Spleen (tissue), 7 donors: ENCODE measurements at regions not wholly inside any gene's neighbourhood (a gene's known extent, or its start where the extent isn't known, plus 50 kb on each side); places are given as distances from the start of the nearest gene placed in this dataset.

Experiments
- POLR2A ChIP-seq, 3 donors: fragments of 450-650 bp; IDR thresholded peaks; one replicate each; pipeline ENCODE4 v1.5.1; 2017; ENCODE audit warnings: antibody characterized with exemption in 3 of 3, mild to moderate bottlenecking in 1 of 3
- POLR2AphosphoS5 ChIP-seq, 3 donors: sonication (generic); formaldehyde crosslinking; IDR thresholded peaks; one replicate each; pipeline ENCODE4 v1.5.1; 2017; ENCODE audit warnings: antibody characterized with exemption in 3 of 3
- TF ChIP-seq, protein P1 (sequence below), 11 experiments: fragments of 200-600 bp in 7 of 11; fragments of 450-650 bp in 4 of 11; sonication (generic) in 4 of 11; IDR thresholded peaks in 8 of 11; conservative IDR thresholded peaks in 3 of 11; 1 replicate in 7 of 11; 2 replicates in 4 of 11; pipeline versions ENCODE4 v1.4.0 to v1.8.0; 2016 to 2021; ENCODE audit warnings: antibody characterized with exemption in 11 of 11, inconsistent platforms in 4 of 11, mild to moderate bottlenecking in 1 of 11
- donor health status: DM: no; HTN: no; CAD: no; lungs with moderate emphysema.
- donor health status: DM: no; HTN: no; CAD: no.
- donor health status: DM: no; HTN: no; CAD: no.

DNA sequence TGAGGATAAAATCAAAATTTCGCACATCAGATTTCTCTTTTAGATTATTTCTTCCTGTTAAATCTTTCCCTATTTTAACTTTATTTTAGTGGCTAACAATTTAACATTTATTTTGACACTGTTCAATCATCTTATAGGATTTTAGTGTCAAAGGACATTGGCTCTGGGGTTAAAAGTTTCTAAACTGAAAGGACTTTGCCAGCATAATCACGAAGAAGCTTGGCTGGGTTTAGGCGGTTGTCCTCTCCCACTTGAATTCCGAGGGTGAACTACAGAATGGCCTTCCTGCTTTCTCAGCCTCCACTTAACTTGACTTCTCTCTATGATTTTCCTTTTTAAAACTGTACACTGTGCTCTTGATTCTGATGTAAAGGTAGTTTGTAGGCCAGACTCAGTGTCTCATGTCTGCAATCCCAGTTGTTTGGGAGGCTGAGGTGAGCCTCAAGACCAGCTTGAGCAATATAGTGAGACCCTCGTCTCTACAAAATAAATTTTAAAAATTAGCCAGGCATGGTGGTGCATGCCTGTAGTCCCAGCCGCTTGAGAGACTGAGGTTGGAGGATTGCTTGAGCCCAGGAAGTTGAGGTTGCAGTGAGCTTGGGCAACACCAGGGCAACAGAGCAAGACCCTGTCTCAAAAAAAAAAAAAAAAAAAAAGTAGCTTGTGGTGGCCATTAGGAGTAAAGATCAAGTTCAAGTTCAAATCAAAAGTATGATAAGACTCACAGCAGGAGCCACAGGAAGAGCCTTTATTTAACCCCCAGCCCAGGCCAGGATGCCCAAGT lies 54.8 kb upstream of the KATNAL1 start:
- TF ChIP-seq, protein P1, sequence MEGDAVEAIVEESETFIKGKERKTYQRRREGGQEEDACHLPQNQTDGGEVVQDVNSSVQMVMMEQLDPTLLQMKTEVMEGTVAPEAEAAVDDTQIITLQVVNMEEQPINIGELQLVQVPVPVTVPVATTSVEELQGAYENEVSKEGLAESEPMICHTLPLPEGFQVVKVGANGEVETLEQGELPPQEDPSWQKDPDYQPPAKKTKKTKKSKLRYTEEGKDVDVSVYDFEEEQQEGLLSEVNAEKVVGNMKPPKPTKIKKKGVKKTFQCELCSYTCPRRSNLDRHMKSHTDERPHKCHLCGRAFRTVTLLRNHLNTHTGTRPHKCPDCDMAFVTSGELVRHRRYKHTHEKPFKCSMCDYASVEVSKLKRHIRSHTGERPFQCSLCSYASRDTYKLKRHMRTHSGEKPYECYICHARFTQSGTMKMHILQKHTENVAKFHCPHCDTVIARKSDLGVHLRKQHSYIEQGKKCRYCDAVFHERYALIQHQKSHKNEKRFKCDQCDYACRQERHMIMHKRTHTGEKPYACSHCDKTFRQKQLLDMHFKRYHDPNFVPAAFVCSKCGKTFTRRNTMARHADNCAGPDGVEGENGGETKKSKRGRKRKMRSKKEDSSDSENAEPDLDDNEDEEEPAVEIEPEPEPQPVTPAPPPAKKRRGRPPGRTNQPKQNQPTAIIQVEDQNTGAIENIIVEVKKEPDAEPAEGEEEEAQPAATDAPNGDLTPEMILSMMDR (IDR thresholded peaks at IDR 0.05 in 8 of 11, conservative IDR thresholded peaks at IDR 0.05 in 3 of 11) = no peak
- no peak for TF ChIP-seq POLR2A (IDR thresholded peaks at IDR 0.05)
- TF ChIP-seq POLR2AphosphoS5 (IDR thresholded peaks at IDR 0.05) = no peak
